Fibroblast of the aortic adventitia (primary cell): ENCODE measurements at regions not wholly inside any gene's neighbourhood (a gene's known extent, or its start where the extent isn't known, plus 50 kb on each side); places are given as distances from the start of the nearest gene placed in this dataset.

Source experiments
- DNase-seq: peaks from one replicate; pipeline ENCODE4 v3.0.0-alpha.2; 2010; ENCODE audit warnings: low read depth
- H3K4me3 ChIP-seq: 2 replicates; pipeline ENCODE4 v1.5.1; 2011; ENCODE audit warnings: low read depth, mild to moderate bottlenecking, control low read depth, low read length, moderate library complexity
- TF ChIP-seq, protein P1 (sequence below): IDR thresholded peaks from 2 replicates; pipeline ENCODE4 v1.5.1; 2011; ENCODE audit warnings: mild to moderate bottlenecking, low read length, control low read depth, inconsistent platforms; ENCODE audit not compliant: insufficient read depth

DNA sequence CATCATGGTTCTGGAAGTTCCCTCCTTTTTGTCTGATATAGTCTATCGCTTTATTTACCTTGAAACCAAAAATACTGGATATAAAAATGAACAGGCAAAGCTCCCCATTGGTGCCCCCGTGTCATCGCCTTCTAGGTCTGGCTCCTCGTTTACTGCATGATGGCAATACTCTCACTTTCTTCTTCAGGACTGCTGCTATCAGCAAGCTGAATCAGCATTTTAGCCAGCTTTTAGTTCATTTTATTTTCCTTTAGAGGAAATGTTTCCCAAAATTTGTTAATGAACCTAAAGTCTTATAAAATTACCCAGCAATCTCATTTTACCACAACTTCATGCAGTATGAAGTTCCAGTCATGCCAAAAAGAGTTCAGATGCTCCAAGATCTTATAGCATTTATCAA lies 80.5 kb downstream of the ZIC3 start:
- H3K4me3 ChIP-seq: no peak overlapping the region
- TF ChIP-seq, protein P1, sequence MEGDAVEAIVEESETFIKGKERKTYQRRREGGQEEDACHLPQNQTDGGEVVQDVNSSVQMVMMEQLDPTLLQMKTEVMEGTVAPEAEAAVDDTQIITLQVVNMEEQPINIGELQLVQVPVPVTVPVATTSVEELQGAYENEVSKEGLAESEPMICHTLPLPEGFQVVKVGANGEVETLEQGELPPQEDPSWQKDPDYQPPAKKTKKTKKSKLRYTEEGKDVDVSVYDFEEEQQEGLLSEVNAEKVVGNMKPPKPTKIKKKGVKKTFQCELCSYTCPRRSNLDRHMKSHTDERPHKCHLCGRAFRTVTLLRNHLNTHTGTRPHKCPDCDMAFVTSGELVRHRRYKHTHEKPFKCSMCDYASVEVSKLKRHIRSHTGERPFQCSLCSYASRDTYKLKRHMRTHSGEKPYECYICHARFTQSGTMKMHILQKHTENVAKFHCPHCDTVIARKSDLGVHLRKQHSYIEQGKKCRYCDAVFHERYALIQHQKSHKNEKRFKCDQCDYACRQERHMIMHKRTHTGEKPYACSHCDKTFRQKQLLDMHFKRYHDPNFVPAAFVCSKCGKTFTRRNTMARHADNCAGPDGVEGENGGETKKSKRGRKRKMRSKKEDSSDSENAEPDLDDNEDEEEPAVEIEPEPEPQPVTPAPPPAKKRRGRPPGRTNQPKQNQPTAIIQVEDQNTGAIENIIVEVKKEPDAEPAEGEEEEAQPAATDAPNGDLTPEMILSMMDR: no peak
- DNase-seq: no peak

DNA sequence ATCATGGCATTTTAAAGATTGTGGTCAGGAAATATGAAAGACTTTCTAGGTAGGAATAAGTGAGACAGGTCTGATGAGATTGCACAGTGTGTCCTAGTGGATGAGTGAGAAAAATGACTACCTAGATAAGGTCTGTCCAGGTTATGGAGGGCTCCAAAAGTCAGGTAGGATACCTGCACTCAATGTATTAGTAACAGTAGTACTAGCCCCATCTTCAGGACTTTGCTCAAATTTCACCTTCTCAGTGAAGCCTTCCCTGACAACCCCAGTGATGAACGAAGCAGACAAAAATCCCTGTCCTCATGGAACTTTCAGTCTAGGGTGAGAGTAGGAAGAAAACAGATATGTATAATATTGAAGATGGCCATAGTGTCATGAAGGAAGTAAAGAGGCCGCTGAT lies 85.7 kb downstream of the ZIC3 start:
- H3K4me3 ChIP-seq: no peak overlapping the region
- TF ChIP-seq, protein P1: no peak
- no peak for DNase-seq

DNA sequence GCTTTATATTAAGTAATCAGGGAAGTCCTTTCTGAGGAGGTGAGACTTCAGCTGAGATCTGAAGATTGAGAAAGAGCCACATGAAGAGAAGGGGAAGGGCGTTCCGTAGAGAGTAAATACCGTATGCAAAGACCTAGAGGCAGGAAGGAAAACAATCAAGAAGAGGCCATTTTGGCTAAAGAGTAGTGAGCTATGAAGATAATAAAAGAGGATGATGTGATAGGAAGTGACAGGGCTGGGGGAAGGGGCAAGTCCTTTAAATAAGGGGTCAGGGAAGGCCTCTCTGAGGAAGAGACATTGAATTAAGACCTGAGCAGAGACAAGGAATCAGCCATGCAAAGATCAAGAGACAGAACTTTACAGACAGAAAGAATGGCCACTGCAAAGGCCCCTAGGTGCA lies 86.2 kb downstream of the ZIC3 start:
- TF ChIP-seq, protein P1: no peak
- no peak overlapping the region for H3K4me3 ChIP-seq
- no peak for DNase-seq

DNA sequence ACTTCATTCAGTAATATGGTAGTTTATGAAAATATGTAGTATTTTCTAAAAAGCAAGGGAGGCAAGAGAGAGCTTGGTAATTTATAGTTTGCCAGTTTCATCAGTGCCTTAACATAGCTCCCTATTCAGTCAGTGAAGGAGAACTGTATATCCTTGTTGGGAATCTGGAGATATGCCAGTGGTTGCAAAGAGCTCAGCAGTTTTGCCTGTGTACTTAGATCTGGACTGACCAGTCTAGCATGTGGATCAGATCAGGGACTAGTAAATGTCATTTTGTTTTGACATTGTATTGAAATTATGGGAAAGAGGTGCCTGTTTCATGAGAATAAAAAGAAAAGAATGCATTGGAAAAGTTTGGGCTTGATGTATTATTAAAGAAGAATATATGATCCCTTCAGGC lies 88.6 kb downstream of the ZIC3 start:
- H3K4me3 ChIP-seq: no peak overlapping the region
- DNase-seq: no peak
- TF ChIP-seq, protein P1: no peak

DNA sequence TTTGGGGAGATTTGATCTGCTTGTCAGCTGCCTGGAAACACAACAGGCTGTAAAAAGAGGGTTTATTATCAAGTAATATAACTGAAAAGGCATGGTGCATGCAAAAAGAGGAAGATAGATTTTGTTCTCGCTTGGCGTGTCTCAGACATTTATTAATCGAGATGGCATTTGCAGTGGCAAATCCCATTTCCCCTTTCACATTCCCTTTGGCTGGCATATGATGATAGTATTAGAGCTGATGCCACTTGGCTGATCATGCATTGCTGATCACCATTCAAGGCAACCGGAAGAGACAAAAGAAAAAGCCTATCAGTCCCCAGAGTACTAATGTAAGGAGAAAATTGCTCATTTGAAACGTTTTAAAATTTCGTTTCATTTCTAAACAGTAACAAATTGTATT lies 101.8 kb downstream of the ZIC3 start:
- TF ChIP-seq, protein P1: no peak
- H3K4me3 ChIP-seq: no peak overlapping the region
- no peak for DNase-seq

DNA sequence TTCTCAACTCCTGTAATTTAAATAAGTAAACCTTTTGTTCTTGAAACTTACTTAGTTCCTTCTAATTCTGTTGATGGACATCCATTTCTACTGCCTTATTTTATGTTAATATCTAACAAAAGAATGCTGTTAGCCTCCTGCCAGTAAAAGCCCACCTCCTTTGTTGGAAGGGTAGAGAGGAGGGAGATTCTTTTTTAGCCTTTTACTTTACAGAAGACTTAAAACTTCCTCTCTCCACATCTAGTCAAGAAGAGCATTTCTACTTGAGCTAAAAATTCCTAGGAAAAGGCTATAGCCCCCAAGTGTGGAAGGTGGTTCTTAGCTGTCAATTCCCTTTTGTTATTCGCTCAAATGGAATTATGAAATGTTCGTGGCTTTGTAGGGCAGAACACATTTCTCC lies 118.7 kb downstream of the ZIC3 start:
- TF ChIP-seq, protein P1: no peak
- no peak overlapping the region for H3K4me3 ChIP-seq
- no peak for DNase-seq

DNA sequence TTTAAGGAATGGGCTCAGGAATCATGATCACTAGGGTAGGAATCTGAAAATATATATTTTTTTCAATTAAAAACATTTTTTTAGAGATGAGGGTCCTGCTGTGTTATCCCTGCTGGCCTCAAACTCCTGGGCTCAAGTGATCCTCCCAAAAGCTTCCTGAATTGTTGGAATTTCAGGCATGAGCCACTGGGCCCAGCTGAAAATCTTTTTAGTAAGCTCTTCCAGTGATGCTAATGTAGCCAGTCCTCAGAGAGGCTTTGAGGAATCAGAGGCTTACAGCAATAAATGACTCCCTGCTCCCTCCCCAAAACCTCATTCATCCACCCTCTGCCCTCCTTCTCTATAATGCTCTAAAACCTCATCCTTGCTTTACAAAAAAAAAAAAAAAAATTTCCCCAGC lies 129.5 kb downstream of the ZIC3 start:
- no peak overlapping the region for H3K4me3 ChIP-seq
- no peak for DNase-seq
- TF ChIP-seq, protein P1: no peak
